ENCODE measurements at regions not wholly inside any gene's neighbourhood (a gene's known extent, or its start where the extent isn't known, plus 50 kb on each side); places are given as distances from the start of the nearest gene placed in this dataset.

DNA sequence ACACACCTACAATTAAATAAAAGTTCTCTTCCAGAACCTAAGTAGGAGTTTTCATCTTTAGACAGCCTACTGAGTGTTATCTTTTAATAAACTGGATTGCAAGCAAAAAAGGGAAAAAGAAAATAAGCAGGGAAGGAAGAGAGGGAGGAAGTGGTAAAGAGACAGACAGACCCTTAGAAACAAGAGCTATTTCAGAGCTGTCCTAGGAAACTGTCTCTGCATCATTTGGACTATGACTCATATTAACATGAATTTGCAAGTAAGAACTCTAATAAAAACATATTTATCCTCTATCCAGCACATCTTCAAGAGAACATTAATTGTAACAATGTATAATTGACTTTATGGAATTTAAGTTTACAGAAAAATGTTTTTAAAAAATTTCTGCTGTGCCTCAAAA lies 438.8 kb upstream of the USP15 start:
- Histone ChIP-seq H3K36me3 (ENCODE audit: insufficient read depth, low read length) (no peaks in the 10 kb centered on the region), H3K27me3 (ENCODE audit: control insufficient read depth, insufficient read depth, low read length) (no peaks in the 10 kb centered on the region), H3K9me3 (replicated peaks; ENCODE audit: low read length) (peaks cover 3% of the 10 kb centered on the region), H3K4me3 (ENCODE audit: low read length) (no peak overlapping the region), H3K4me2 (ENCODE audit: low read length) (no peak overlapping the region), H3K4me1 (ENCODE audit: control insufficient read depth, insufficient read depth, low read length) (no peaks in the 10 kb centered on the region), H3K9ac (ENCODE audit: low read depth, low read length) (no peak overlapping the region)

DNA sequence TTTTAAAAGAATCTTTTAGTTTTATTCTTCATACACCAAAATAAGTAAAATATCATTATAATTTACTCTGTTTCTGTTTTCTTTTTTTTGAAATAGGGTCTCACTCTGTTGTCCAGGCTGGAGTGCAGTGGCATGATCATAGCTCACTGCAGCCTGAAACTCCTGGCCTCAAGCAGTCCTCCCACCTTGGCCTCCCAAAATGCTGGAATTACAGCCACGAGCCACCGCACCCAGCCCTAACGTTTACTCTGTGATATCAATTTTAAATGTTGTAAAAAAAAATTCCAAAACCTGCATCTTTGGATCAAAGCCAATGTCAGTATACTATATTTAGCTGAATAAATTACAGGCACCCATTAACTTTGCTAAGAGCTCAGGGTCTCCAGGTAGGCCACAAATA lies 437.1 kb upstream of the USP15 start:
- H3K27me3 ChIP-seq (ENCODE audit: control insufficient read depth, insufficient read depth, low read length) = no peaks in the 10 kb centered on the region
- no peak overlapping the region for H3K4me2 ChIP-seq (ENCODE audit: low read length)
- no peaks in the 10 kb centered on the region for H3K36me3 ChIP-seq (ENCODE audit: insufficient read depth, low read length)
- H3K9ac ChIP-seq (ENCODE audit: low read depth, low read length) = no peak overlapping the region
- H3K4me1 ChIP-seq (ENCODE audit: control insufficient read depth, insufficient read depth, low read length) = no peaks in the 10 kb centered on the region
- peaks cover 3% of the 10 kb centered on the region for H3K9me3 ChIP-seq (replicated peaks; ENCODE audit: low read length)
- H3K4me3 ChIP-seq (ENCODE audit: low read length) = no peak overlapping the region

- no peak overlapping the region for H3K4me3 ChIP-seq (ENCODE audit: low read length)
- no peak overlapping the region for H3K4me2 ChIP-seq (ENCODE audit: low read length)
Measured at GRCh38 chr12:61846765-61847164, 413.4 kb upstream of the USP15 start.

DNA sequence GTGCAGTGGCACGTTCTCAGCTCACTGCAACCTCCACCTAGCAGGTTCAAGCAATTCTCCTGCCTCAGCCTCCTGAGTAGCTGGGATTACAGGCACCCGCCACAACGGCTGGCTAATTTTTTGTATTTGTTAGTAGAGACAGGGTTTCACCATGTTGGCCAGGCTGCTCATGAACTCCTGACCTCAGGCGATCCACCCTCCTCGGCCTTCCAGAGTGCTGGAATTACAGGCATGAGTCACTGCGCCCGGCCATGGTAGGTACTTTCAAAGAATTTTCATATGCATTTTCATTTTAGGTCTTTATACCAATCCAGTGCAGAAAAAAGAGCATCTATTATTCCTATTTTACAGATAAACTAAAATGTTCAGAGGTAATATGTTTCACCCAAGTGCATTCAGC lies 411.3 kb upstream of the USP15 start:
- H3K4me1 ChIP-seq (ENCODE audit: control insufficient read depth, insufficient read depth, low read length) = no peaks in the 10 kb centered on the region
- no peak overlapping the region for H3K4me3 ChIP-seq (ENCODE audit: low read length)
- H3K9ac ChIP-seq (ENCODE audit: low read depth, low read length) = no peak overlapping the region
- no peak overlapping the region for H3K4me2 ChIP-seq (ENCODE audit: low read length)
- no peaks in the 10 kb centered on the region for H3K36me3 ChIP-seq (ENCODE audit: insufficient read depth, low read length)
- H3K27me3 ChIP-seq (ENCODE audit: control insufficient read depth, insufficient read depth, low read length) = no peaks in the 10 kb centered on the region
- H3K9me3 ChIP-seq (replicated peaks; ENCODE audit: low read length) = peaks cover 6% of the 10 kb centered on the region

More at GRCh38 chr12:61846765-61847164, 413.4 kb upstream of the USP15 start:
- H3K27me3 ChIP-seq (ENCODE audit: control insufficient read depth, insufficient read depth, low read length) = no peaks in the 10 kb centered on the region
- no peaks in the 10 kb centered on the region for H3K36me3 ChIP-seq (ENCODE audit: insufficient read depth, low read length)
- H3K4me1 ChIP-seq (ENCODE audit: control insufficient read depth, insufficient read depth, low read length) = no peaks in the 10 kb centered on the region
- H3K9me3 ChIP-seq (replicated peaks; ENCODE audit: low read length) = peaks cover 6% of the 10 kb centered on the region
- H3K9ac ChIP-seq (ENCODE audit: low read depth, low read length) = no peak overlapping the region

DNA sequence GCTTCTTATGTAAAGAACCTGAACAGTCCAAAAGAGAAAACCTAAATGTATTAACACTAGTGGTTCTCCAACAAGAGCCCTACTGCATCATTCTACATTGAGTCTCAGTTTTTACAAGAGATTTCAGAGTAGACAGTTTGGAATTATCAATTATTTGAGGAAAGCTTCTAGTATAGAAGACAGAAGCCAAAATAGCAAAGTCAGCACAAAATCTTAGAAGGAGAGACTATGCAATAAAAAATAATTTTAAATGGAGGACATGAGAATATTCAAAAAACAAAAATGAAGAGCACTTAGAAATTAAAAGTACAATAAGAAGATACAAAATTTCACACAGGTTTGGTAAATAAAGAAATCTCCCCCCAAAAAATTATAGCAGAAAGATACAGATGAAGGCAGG lies 406.3 kb upstream of the USP15 start:
- H3K9me3 ChIP-seq (replicated peaks; ENCODE audit: low read length) = no peaks in the 10 kb centered on the region
- no peaks in the 10 kb centered on the region for H3K4me1 ChIP-seq (ENCODE audit: control insufficient read depth, insufficient read depth, low read length)
- no peak overlapping the region for H3K4me2 ChIP-seq (ENCODE audit: low read length)
- no peak overlapping the region for H3K4me3 ChIP-seq (ENCODE audit: low read length)
- H3K36me3 ChIP-seq (ENCODE audit: insufficient read depth, low read length) = no peaks in the 10 kb centered on the region
- H3K27me3 ChIP-seq (ENCODE audit: control insufficient read depth, insufficient read depth, low read length) = no peaks in the 10 kb centered on the region
- H3K9ac ChIP-seq (ENCODE audit: low read depth, low read length) = no peak overlapping the region

GRCh38 chr12:61854902-61855301 lies 405.3 kb upstream of the USP15 start:
- Histone ChIP-seq H3K4me1 (ENCODE audit: control insufficient read depth, insufficient read depth, low read length) (no peaks in the 10 kb centered on the region), H3K27me3 (ENCODE audit: control insufficient read depth, insufficient read depth, low read length) (no peaks in the 10 kb centered on the region), H3K9ac (ENCODE audit: low read depth, low read length) (no peak overlapping the region), H3K36me3 (ENCODE audit: insufficient read depth, low read length) (no peaks in the 10 kb centered on the region), H3K4me2 (ENCODE audit: low read length) (no peak overlapping the region), H3K9me3 (replicated peaks; ENCODE audit: low read length) (no peaks in the 10 kb centered on the region), H3K4me3 (ENCODE audit: low read length) (no peak overlapping the region)

DNA sequence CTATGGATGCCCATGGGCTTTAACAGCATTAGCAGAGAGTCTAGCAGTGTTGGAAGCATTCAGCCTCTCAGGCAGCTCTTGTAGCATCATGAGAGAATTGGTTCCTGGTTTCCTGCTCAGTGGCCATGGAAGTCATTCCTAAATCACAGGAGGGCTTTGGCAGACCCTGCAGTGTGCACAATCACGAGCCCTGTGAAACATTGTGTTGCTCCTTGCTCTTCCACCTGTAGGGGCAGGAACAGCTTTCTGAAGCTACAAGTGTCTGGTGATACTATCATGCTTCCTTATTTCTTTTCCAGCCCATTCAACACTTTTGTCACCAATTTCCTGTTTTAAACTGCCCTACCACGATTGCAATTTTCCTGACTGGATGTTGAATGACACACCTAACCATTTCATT lies 402.2 kb upstream of the USP15 start:
- H3K9me3 ChIP-seq (replicated peaks; ENCODE audit: low read length) = peaks cover 2% of the 10 kb centered on the region
- no peaks in the 10 kb centered on the region for H3K4me1 ChIP-seq (ENCODE audit: control insufficient read depth, insufficient read depth, low read length)
- no peak overlapping the region for H3K4me3 ChIP-seq (ENCODE audit: low read length)
- no peak overlapping the region for H3K9ac ChIP-seq (ENCODE audit: low read depth, low read length)
- no peak overlapping the region for H3K4me2 ChIP-seq (ENCODE audit: low read length)
- H3K36me3 ChIP-seq (ENCODE audit: insufficient read depth, low read length) = no peaks in the 10 kb centered on the region
- H3K27me3 ChIP-seq (ENCODE audit: control insufficient read depth, insufficient read depth, low read length) = no peaks in the 10 kb centered on the region

DNA sequence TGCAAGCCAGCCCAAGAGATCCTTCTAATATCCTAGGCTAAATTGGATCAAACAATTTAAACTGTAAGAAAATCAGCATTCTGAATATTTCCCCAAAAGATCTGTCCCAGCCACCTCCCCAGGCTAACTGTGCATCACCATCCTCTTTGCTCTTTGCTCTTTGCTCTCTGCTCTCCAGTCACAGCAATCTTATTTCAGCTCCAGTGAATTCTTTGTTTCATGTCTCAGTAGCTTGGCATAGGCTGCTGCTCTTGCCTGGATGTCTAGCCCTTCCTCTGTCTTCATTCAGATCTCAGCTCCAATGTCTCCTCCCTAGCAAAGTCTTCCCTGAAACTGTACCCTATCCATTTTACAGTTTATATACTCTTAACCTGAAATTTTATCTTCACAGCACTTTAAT lies 399.8 kb upstream of the USP15 start:
- Histone ChIP-seq H3K9ac (ENCODE audit: low read depth, low read length) (no peak overlapping the region), H3K36me3 (ENCODE audit: insufficient read depth, low read length) (no peaks in the 10 kb centered on the region), H3K9me3 (replicated peaks; ENCODE audit: low read length) (peaks cover 2% of the 10 kb centered on the region), H3K4me2 (ENCODE audit: low read length) (no peak overlapping the region), H3K4me1 (ENCODE audit: control insufficient read depth, insufficient read depth, low read length) (no peaks in the 10 kb centered on the region), H3K27me3 (ENCODE audit: control insufficient read depth, insufficient read depth, low read length) (no peaks in the 10 kb centered on the region), H3K4me3 (ENCODE audit: low read length) (no peak overlapping the region)

DNA sequence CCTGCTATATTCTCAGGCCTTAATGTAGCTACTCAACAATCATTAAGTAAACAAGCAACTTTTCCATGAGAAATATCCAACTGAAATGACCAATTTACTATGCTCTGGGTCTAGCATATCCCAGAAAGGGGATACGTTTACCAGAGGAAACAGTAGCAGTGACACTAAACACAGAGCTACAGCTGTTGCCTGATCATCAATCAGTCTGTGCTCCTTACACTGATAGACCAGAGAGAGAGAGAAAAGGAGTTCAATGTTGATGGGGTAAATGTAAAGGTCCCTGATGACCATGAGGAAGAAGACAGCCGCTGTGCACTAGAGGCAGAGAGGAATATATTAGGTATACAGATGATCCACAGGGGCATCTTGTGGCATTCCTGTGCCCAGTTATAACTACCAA lies 397.2 kb upstream of the USP15 start:
- no peaks in the 10 kb centered on the region for H3K27me3 ChIP-seq (ENCODE audit: control insufficient read depth, insufficient read depth, low read length)
- H3K9ac ChIP-seq (ENCODE audit: low read depth, low read length) = no peak overlapping the region
- H3K36me3 ChIP-seq (ENCODE audit: insufficient read depth, low read length) = no peaks in the 10 kb centered on the region
- H3K4me3 ChIP-seq (ENCODE audit: low read length) = no peak overlapping the region
- no peak overlapping the region for H3K4me2 ChIP-seq (ENCODE audit: low read length)
- no peaks in the 10 kb centered on the region for H3K4me1 ChIP-seq (ENCODE audit: control insufficient read depth, insufficient read depth, low read length)
- H3K9me3 ChIP-seq (replicated peaks; ENCODE audit: low read length) = peaks cover 2% of the 10 kb centered on the region

DNA sequence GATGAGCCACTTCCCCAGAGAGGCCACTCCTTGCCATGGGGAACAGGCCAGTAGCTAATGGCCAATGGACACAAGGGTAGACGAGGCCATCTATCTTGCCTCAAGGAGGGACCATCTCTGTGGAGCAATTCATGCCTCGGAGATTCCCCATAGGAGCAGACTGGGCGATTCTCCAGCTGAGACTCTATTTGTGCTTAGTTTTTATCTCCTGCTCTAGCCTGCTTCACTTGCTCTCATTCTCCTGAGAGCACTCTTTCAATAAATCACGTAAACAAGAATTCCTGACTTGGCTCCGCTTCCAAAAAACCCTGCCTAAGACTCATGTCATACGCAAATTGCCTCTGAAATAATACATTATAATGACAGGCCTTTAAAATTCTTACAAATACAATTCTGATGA lies 396.4 kb upstream of the USP15 start:
- H3K4me1 ChIP-seq (ENCODE audit: control insufficient read depth, insufficient read depth, low read length) = no peaks in the 10 kb centered on the region

GRCh38 chr12:61869796-61870195 lies 390.4 kb upstream of the USP15 start:
- no peaks in the 10 kb centered on the region for H3K36me3 ChIP-seq (ENCODE audit: insufficient read depth, low read length)
- peaks cover 7% of the 10 kb centered on the region for H3K9me3 ChIP-seq (replicated peaks; ENCODE audit: low read length)
- H3K4me3 ChIP-seq (ENCODE audit: low read length) = no peak overlapping the region
- H3K27me3 ChIP-seq (ENCODE audit: control insufficient read depth, insufficient read depth, low read length) = no peaks in the 10 kb centered on the region
- H3K4me1 ChIP-seq (ENCODE audit: control insufficient read depth, insufficient read depth, low read length) = no peaks in the 10 kb centered on the region
- H3K9ac ChIP-seq (ENCODE audit: low read depth, low read length) = no peak overlapping the region
- H3K4me2 ChIP-seq (ENCODE audit: low read length) = no peak overlapping the region

More for the DNA sequence above, 396.4 kb upstream of the USP15 start:
- H3K36me3 ChIP-seq (ENCODE audit: insufficient read depth, low read length) = no peaks in the 10 kb centered on the region
- H3K4me2 ChIP-seq (ENCODE audit: low read length) = no peak overlapping the region
- no peaks in the 10 kb centered on the region for H3K27me3 ChIP-seq (ENCODE audit: control insufficient read depth, insufficient read depth, low read length)
- H3K4me3 ChIP-seq (ENCODE audit: low read length) = no peak overlapping the region
- peaks cover 2% of the 10 kb centered on the region for H3K9me3 ChIP-seq (replicated peaks; ENCODE audit: low read length)
- no peak overlapping the region for H3K9ac ChIP-seq (ENCODE audit: low read depth, low read length)

GRCh38 chr12:61870658-61871484 lies 389.3 kb upstream of the USP15 start:
- H3K27me3 ChIP-seq (ENCODE audit: control insufficient read depth, insufficient read depth, low read length) = no peaks in the 10 kb centered on the region
- no peak overlapping the region for H3K9ac ChIP-seq (ENCODE audit: low read depth, low read length)
- H3K4me1 ChIP-seq (ENCODE audit: control insufficient read depth, insufficient read depth, low read length) = no peaks in the 10 kb centered on the region
- H3K4me2 ChIP-seq (ENCODE audit: low read length) = no peak overlapping the region
- no peak overlapping the region for H3K4me3 ChIP-seq (ENCODE audit: low read length)
- H3K36me3 ChIP-seq (ENCODE audit: insufficient read depth, low read length) = no peaks in the 10 kb centered on the region
- H3K9me3 ChIP-seq (replicated peaks; ENCODE audit: low read length) = peaks cover 7% of the 10 kb centered on the region
